PC-3 (cell line): ENCODE measurements at regions not wholly inside any gene's neighbourhood (a gene's known extent, or its start where the extent isn't known, plus 50 kb on each side); places are given as distances from the start of the nearest gene placed in this dataset.

Experiments used
- ATAC-seq: fragments of 200-7000 bp; cut with Tn5 transposase; 2 replicates; pipeline ENCODE4 v1.9.1; 2020; ENCODE audit warnings: mild to moderate bottlenecking, moderate library complexity
- BruUV-seq: library from RNA; stranded (reverse); fragments of 400-500 nt; replicated peaks from 2 replicates; lab custom pipeline; 2021; lab: Mats Ljungman, UMichigan
- CTCF ChIA-PET: fragments of 300-600 bp; sonication (Branson Sonifier 250); formaldehyde crosslinking; loops from one replicate; lab custom pipeline; 2022; ENCODE audit warnings: antibody characterized with exemption; lab: Charles Lee
- POLR2A ChIA-PET: fragments of 300-600 bp; sonication (Branson Sonifier 250); formaldehyde crosslinking; loops from one replicate; lab custom pipeline; 2022; ENCODE audit warnings: antibody characterized with exemption; ENCODE audit not compliant: unreplicated experiment; lab: Charles Lee
- DNase-seq: peaks from one replicate; pipeline ENCODE4 v3.0.0-alpha.2; 2015
- H2AFZ ChIP-seq: fragments of 300-600 bp; sonication (generic); 2 replicates; pipeline ENCODE4 v1.6.0; 2016; ENCODE audit warnings: antibody characterized with exemption, low read length
- H3F3A ChIP-seq: fragments of 300-600 bp; sonication (generic); one replicate; pipeline ENCODE4 v1.6.0; 2017; ENCODE audit warnings: antibody characterized with exemption, low read length, control low read depth, mild to moderate bottlenecking; ENCODE audit not compliant: unreplicated experiment
- H3K27ac ChIP-seq: fragments of 300-600 bp; sonication (generic); 2 replicates; pipeline ENCODE4 v1.5.1; 2016; ENCODE audit warnings: mild to moderate bottlenecking, low read length
- H3K27me3 ChIP-seq: fragments of 300-600 bp; sonication (generic); 2 replicates; pipeline ENCODE4 v1.6.1; 2016; ENCODE audit warnings: low read length, mixed read lengths
- H3K36me3 ChIP-seq: fragments of 300-600 bp; sonication (generic); 2 replicates; pipeline ENCODE4 v1.6.1; 2016; ENCODE audit warnings: low read depth, mixed run types, low read length, mixed read lengths
- H3K4me1 ChIP-seq: fragments of 300-600 bp; sonication (generic); 2 replicates; pipeline ENCODE4 v1.5.1; 2016; ENCODE audit warnings: low read length; ENCODE audit not compliant: insufficient read depth
- H3K4me2 ChIP-seq: fragments of 300-600 bp; sonication (generic); 2 replicates; pipeline ENCODE4 v1.6.0; 2016; ENCODE audit warnings: low read length
- H3K4me3 ChIP-seq: fragments of 300-600 bp; sonication (generic); 2 replicates; pipeline ENCODE4 v1.5.1; 2016; ENCODE audit warnings: mild to moderate bottlenecking, low read length, mixed read lengths
- H3K79me2 ChIP-seq: fragments of 300-600 bp; sonication (generic); 2 replicates; pipeline ENCODE4 v1.6.1; 2017; ENCODE audit warnings: low read length, mixed read lengths
- H3K9ac ChIP-seq: fragments of 300-600 bp; sonication (generic); 2 replicates; pipeline ENCODE4 v1.6.0; 2016; ENCODE audit warnings: mild to moderate bottlenecking, low read length
- H3K9me2 ChIP-seq: fragments of 300-600 bp; sonication (generic); replicated peaks from 2 replicates; pipeline ENCODE4 v1.6.1; 2016; ENCODE audit warnings: mixed run types, low read length, mixed read lengths
- H3K9me3 ChIP-seq: fragments of 300-600 bp; sonication (generic); 2 replicates; pipeline ENCODE4 v1.6.1; 2016; ENCODE audit warnings: low read length, mixed read lengths
- H4K20me1 ChIP-seq: fragments of 300-600 bp; sonication (generic); 2 replicates; pipeline ENCODE4 v1.6.1; 2016; ENCODE audit warnings: low read length, mixed read lengths
- EZH2 ChIP-seq: fragments of 300-600 bp; sonication (generic); IDR thresholded peaks from one replicate; pipeline ENCODE4 v1.6.1; 2017; ENCODE audit warnings: antibody characterized with exemption, mild to moderate bottlenecking, low read length; ENCODE audit not compliant: unreplicated experiment
- EZH2phosphoT487 ChIP-seq: fragments of 300-600 bp; sonication (generic); IDR thresholded peaks from 2 replicates; pipeline ENCODE4 v1.6.1; 2018; ENCODE audit warnings: mild to moderate bottlenecking, antibody characterized with exemption, low read length, borderline replicate concordance
- intact Hi-C: fragments of 100-400 bp; cut with micrococcal nuclease; formaldehyde crosslinking; loops from 2 replicates; pipeline ENCODE4 v1.9.0; 2023
- TF ChIP-seq, protein P1 (sequence below): fragments of 300-600 bp; sonication (generic); conservative IDR thresholded peaks from 2 replicates; pipeline ENCODE4 v1.5.1; 2017; ENCODE audit warnings: antibody characterized with exemption, low read depth, mild to moderate bottlenecking, low read length

DNA sequence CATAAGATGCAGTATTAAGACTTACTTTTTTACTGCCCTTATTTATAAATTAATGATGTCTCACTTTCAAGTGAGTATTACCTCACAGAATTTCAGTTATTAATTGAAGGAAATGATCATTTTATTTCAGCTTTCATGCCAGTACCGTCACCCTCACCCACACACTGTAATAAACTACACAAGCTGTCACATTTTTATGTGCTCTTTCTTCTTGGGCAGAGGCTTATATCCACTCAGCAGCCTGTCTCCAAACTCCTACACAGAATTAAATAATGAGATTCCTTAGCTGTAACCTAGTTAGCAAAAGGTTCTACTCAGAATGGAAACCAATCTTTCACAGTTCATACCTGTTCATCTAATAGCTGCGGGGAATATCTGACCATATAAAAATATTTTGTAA lies 1915.8 kb upstream of the CDH6 start:
- DNase-seq = no peak
- H4K20me1 ChIP-seq = no peaks in the 10 kb centered on the region
- H3K4me1 ChIP-seq = peaks cover 5% of the 10 kb centered on the region; the same call in 1 of the 2 replicates
- POLR2A ChIA-PET = no interaction called here
- BruUV-seq = no TSS peak
- no peak overlapping the region for H3K9ac ChIP-seq
- H3K36me3 ChIP-seq = no peaks in the 10 kb centered on the region
- H3K9me3 ChIP-seq = no peaks in the 10 kb centered on the region
- intact Hi-C loops = no loop called here
- H3K27me3 ChIP-seq = no peaks in the 10 kb centered on the region
- H3K79me2 ChIP-seq = no peaks in the 10 kb centered on the region
- CTCF ChIA-PET = no interaction called here
- no peak overlapping the region for H3K4me3 ChIP-seq
- H3K27ac ChIP-seq = no peak overlapping the region
- TF ChIP-seq EZH2 (no peak), EZH2phosphoT487 (no peak)
- TF ChIP-seq, protein P1, sequence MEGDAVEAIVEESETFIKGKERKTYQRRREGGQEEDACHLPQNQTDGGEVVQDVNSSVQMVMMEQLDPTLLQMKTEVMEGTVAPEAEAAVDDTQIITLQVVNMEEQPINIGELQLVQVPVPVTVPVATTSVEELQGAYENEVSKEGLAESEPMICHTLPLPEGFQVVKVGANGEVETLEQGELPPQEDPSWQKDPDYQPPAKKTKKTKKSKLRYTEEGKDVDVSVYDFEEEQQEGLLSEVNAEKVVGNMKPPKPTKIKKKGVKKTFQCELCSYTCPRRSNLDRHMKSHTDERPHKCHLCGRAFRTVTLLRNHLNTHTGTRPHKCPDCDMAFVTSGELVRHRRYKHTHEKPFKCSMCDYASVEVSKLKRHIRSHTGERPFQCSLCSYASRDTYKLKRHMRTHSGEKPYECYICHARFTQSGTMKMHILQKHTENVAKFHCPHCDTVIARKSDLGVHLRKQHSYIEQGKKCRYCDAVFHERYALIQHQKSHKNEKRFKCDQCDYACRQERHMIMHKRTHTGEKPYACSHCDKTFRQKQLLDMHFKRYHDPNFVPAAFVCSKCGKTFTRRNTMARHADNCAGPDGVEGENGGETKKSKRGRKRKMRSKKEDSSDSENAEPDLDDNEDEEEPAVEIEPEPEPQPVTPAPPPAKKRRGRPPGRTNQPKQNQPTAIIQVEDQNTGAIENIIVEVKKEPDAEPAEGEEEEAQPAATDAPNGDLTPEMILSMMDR = no peak
- no peaks in the 10 kb centered on the region for H3F3A ChIP-seq
- no peak overlapping the region for H2AFZ ChIP-seq
- H3K9me2 ChIP-seq = no peaks in the 10 kb centered on the region
- ATAC-seq = no peak
- H3K4me2 ChIP-seq = no peak overlapping the region

DNA sequence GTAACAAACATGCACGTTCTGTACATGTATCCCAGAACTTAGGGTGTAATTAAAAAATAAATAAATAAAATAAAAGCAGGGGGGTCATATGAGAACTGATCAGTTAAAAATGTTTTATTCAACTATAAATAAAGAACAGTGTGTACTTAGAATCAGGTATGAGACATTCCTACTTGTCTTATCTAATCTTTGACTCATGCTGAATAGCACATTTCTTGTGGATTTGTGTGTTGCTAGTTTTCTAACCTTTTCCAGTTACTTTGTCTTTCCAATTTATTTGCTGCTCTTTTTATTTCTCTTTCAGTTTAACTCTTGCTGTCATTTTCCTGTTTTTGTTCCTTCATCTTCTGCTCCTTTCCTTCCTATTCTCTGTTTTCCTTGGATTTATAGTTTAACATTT lies 1917.1 kb upstream of the CDH6 start:
- DNase-seq (peak; percentile 17), ATAC-seq (no peak)
- Histone ChIP-seq H3K36me3 (no peaks in the 10 kb centered on the region), H2AFZ (no peak overlapping the region), H3K27me3 (no peaks in the 10 kb centered on the region), H3K9me2 (no peaks in the 10 kb centered on the region), H3K27ac (no peak overlapping the region), H3F3A (no peaks in the 10 kb centered on the region), H3K4me2 (no peak overlapping the region), H3K9ac (no peak overlapping the region), H3K4me1 (peaks cover 5% of the 10 kb centered on the region; the same call in 1 of the 2 replicates), H4K20me1 (no peaks in the 10 kb centered on the region), H3K79me2 (no peaks in the 10 kb centered on the region), H3K9me3 (no peaks in the 10 kb centered on the region), H3K4me3 (no peak overlapping the region)
- ChIA-PET POLR2A (no interaction called here), CTCF (no interaction called here)
- intact Hi-C loops = no loop called here
- TF ChIP-seq, protein P1 = no peak
- TF ChIP-seq EZH2phosphoT487 (no peak), EZH2 (no peak)
- BruUV-seq = no TSS peak

DNA sequence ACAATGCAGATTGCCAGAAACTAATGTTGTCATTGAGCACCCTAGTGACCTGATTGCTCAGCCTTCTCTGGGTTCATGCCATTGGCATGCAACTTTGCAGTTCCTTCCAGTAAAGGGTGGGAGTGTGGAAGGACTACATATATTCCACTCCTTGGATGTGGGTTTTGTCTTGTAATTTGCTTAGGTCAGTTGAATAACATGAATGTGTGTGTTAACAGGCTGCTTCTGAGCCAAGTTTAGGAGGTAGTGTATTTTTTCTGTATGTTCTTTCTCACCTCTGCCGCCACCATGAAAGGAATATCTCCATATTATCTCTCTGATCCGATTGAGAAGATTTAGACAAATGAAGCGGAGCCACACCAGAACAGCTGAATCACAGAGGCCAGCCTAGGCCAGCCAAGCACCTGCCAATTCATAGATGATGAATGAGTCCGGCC lies 1929.6 kb upstream of the CDH6 start:
- Histone ChIP-seq H3K9me3 (no peaks in the 10 kb centered on the region), H3F3A (no peaks in the 10 kb centered on the region), H3K27ac (no peak overlapping the region), H3K4me2 (no peak overlapping the region), H4K20me1 (no peaks in the 10 kb centered on the region), H3K9ac (no peak overlapping the region), H3K27me3 (no peaks in the 10 kb centered on the region), H3K4me1 (0 out of 2 replicates have a peak, but pooled peaks cover 4% of the 10 kb centered on the region), H3K4me3 (no peak overlapping the region), H3K36me3 (no peaks in the 10 kb centered on the region), H3K79me2 (no peaks in the 10 kb centered on the region), H2AFZ (no peak overlapping the region), H3K9me2 (no peaks in the 10 kb centered on the region)
- ChIA-PET POLR2A (no interaction called here), CTCF (no interaction called here)
- intact Hi-C loops = no loop called here
- TF ChIP-seq EZH2 = no peak
- TF ChIP-seq, protein P1 = no peak
- TF ChIP-seq EZH2phosphoT487 = no peak
- DNase-seq = no peak
- BruUV-seq = no TSS peak
- no peak for ATAC-seq
